Right kidney (tissue), 1 donor: ENCODE measurements at regions not wholly inside any gene's neighbourhood (a gene's known extent, or its start where the extent isn't known, plus 50 kb on each side); places are given as distances from the start of the nearest gene placed in this dataset.

Source experiments
- DNase-seq: peaks from one replicate; pipeline ENCODE4 v3.0.0-alpha.2; 2016

DNA sequence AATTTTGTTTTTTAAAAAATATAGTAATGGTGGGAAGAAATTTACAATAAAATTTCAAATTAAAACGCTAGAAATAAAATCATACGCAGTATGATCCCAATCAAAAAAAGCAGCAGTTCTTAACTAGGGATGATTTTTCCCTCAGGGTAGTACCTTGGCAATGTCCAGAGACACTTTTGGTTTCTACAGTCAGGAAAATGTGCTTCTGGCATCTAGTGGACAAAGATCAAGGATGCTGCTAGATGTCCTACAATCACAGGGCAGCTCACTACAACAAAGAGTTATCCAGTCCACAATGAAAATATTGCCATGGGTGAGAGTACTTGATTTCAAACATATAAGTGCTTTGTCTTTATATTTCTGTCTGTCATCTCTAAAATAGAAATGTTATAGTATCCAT lies 400.2 kb upstream of the SGCD start:
- DNase-seq: no peak

DNA sequence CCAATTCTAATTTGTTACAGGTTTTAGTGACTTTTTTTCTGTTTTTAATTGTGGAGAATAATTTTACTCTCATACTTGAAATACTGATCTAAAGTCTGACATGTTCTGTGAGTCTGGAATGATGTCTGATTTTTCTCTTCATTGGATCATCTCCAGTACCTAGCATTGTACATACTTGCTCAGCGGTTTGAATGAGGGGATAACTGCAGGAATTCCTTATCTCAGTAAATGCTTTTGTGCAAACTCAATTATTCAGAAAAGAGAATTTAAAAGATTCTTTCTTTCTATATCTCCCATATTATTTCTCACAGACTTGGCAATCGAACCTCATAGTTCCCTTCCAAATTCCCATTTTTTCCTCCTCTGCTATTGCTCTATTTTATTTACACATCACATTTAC lies 397.9 kb upstream of the SGCD start:
- no peak for DNase-seq

GRCh38 chr5:155934964-155935363 lies 392.0 kb upstream of the SGCD start:
- DNase-seq: no peak

- no peak for DNase-seq
Observed at GRCh38 chr5:155935723-155936122, 391.2 kb upstream of the SGCD start.

- DNase-seq: no peak
Observed at GRCh38 chr5:155936520-155937406, 390.2 kb upstream of the SGCD start.

- no peak for DNase-seq
Observed at GRCh38 chr5:155938051-155938450, 388.9 kb upstream of the SGCD start.

GRCh38 chr5:155941340-155941739 lies 385.6 kb upstream of the SGCD start:
- no peak for DNase-seq

GRCh38 chr5:155943516-155944407 lies 383.2 kb upstream of the SGCD start:
- peak; percentile 14 for DNase-seq

- no peak for DNase-seq
Observed at GRCh38 chr5:155947394-155948062, 379.4 kb upstream of the SGCD start.

DNA sequence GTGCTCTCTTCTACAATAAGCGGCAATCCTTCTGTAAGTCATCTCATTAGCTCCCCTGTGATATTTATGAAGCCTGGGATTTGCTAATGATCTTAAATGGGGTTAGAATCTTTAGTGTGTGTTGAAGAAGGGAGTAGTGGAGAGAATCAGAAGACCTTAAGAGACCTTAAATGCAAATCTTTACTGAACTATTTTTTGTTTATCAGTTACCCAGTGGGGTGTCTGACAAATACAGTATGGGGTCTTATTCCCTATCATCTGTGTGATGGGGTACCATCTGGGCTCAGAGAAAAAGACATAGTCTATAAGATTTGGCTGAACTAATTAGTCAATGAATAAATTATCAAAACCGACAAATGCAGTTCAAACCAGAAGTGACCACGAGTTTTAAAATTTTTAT lies 378.4 kb upstream of the SGCD start:
- no peak for DNase-seq

GRCh38 chr5:155952486-155953089 lies 374.4 kb upstream of the SGCD start:
- no peak for DNase-seq

- no peak for DNase-seq
Observed at GRCh38 chr5:155953335-155953734, 373.6 kb upstream of the SGCD start.

DNA sequence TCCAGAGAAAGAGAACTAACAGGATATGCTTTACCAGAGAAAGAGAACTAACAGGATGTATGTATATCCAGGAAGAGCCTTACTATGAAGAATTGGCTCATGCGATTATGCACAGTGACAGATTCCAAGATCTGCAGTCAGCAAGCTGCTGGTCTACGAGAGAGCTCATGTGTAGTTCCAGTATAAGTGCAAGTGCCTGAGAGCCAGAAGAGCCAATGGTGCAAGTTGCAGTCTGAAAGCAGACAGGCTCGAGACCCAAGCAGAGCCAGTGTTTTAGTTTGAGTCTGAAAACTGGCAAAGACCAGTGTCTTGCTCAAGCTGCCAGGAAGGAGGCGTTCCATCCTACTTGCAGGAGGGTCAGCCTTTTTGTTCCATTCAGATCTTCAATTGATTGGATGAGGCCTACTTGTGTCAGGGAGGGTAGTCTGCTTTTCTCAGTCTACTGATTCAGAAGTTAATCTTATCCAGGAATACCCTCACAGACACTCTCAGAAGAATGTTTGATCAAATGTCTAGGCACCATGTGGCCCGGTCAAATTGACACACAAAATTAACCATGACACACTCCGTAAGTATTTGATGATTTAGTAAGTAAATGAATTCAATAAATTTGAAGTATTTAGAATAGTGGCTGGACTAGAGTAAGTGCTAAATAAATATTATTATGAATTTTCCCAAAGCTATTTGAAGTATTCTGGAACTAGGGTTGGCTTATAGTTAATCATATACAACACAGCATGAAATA lies 372.1 kb upstream of the SGCD start:
- DNase-seq: no peak

DNA sequence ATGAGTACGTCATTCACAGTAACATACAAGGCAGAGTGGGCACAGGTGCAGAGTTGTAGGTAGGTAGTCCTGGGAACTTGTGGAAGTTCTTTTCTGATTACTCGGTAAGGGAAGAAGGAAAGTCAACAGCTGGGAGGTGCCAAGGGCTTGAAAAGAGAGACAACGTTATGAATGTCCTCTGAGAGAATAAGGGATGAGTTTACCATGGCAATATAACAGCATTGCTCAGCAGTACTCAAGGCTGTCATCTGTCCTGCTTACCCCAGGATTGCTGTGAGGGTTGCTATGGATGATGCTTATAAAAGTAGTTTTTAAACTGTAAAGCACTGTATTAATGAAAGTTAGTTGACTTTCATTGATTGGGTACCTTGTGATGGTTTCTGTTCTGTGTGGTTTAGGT lies 369.1 kb upstream of the SGCD start:
- no peak for DNase-seq

DNA sequence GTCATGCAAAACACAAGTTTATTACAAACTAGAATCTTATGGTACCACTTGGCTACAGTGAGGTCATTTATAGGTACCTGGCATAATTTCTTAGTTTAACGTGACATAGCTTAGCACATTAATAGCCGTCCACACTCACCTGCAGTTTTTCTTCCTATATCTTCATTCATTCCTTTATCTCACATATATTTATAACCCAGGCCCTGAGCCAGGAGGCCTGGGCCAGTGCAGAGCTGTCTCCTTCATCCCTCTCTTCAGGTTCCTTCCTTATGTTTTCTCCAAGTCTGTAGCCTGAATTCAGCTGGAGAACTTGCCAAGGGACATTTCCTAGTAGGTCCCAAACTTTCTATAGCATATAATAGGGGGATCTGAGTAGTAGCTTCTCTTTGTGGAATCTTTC lies 367.9 kb upstream of the SGCD start:
- DNase-seq: no peak

DNA sequence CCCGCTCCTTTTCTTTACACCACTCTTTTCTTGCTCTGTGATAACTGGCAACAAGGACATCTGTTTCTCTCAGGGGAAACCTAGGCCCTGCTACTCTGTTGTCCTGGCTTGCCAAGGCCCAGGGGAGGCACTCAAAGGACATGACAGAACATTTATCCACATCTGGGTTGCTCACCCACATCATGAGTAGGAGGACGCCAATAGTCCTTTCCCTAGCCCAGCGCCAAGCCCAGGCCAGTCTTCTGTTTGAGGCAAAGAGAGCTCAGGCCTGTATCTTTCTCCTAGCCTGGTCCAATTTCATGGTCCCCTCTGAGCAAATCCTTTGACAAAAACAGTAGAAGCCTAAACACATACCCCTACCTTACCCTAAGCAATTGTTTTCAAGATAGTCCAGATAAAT lies 366.8 kb upstream of the SGCD start:
- DNase-seq: no peak

GRCh38 chr5:155969537-155969936 lies 357.4 kb upstream of the SGCD start:
- DNase-seq: no peak

DNA sequence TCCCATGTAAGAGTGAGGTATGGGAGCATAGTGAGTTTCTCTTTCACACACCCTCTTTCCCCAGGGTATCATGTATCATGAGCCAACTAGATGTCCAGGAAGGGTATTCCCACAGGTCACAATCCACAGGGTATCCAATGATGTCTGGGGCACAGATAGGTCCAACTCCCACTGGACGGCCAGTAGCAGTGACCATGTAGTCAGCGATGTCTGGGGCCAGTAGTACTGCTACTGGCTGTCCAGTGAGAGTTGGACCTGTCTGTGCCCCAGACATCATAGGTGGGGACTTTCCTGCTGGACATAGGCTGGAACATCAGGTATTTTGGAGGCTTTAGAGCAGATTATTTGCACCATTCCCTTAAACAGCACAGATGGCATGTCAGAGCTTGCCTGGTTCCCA lies 352.6 kb upstream of the SGCD start:
- DNase-seq: no peak

DNA sequence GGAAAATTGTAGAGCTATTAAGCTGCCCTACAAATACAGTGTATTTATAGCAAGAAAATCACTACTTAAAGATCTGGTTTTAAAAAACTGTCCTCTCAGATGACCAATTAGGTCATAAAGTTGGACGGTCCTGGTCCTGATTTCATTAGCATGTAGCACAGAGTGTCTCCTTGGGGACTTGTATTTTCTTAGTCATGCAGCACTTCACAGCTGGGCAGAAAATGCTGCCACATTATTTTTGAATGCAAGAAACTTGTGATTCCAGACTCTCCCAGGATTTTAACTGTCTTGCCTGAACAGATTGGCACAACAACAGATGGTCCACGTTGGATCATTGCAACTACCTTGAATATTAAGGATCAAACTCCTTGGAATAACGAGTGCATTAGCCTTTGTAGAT lies 348.1 kb upstream of the SGCD start:
- no peak for DNase-seq

GRCh38 chr5:155982354-155982753 lies 344.6 kb upstream of the SGCD start:
- no peak for DNase-seq

DNA sequence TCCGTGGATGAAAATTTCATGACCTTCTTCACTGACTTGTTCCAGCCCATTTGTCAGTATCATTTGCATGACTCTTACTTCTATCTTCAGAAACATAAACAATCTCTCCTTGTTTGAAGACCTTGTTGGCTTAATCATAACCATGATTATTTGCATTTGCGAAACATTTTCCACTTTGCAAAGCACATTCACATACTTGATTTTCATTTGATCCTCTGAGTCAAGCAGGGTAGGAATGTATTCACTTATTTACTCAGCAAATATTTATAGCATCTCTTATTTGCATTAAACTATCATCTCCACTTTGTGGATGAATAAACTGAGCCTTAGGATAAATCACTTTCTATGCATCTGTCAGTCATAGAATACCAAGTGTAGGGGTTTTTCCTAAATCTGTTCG lies 343.0 kb upstream of the SGCD start:
- no peak for DNase-seq
